ENCODE measurements at regions not wholly inside any gene's neighbourhood (a gene's known extent, or its start where the extent isn't known, plus 50 kb on each side); places are given as distances from the start of the nearest gene placed in this dataset.

- DNase-seq = no peak
These were observed 417.9 kb downstream of the IPMK start for GRCh38 chr10:57849691-57850357.

GRCh38 chr10:57846307-57847065 lies 421.2 kb downstream of the IPMK start:
- no peak for DNase-seq

GRCh38 chr10:57844387-57844998 lies 423.2 kb downstream of the IPMK start:
- no peak for DNase-seq

DNA sequence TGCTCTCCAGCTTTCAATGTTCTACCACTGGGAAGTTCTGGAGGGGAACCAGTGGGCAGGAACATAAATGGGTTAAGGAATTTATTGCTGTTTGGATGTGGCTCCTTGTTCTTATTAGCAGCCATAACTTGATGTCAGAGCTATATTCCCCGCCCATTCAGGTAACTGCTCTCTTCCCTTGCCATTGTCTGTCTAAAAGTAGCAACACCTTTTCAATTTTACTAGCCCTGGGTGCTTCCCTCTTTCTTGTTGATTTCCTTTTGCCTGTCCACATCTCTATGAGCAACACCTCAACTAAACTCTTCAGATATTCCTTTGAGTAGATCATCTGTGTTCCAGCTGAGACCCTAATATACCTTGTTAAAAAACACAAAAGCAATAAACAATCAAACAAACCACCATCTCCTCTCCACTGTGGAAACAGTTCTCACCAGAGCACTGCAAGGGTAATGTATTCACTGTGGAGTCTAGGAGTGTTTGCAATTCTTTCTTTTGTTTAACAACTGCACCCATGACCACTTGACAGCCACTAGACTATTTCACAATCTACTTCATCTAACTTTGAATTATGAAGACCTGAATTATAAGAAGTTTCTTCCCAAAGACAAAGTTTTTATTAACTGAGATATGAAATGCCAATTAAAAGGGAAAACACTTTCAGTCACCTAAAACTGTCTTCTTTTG lies 436.7 kb downstream of the IPMK start:
- peak; percentile 6 for DNase-seq

GRCh38 chr10:57825015-57825414 lies 442.7 kb downstream of the IPMK start:
- no peak for DNase-seq

DNA sequence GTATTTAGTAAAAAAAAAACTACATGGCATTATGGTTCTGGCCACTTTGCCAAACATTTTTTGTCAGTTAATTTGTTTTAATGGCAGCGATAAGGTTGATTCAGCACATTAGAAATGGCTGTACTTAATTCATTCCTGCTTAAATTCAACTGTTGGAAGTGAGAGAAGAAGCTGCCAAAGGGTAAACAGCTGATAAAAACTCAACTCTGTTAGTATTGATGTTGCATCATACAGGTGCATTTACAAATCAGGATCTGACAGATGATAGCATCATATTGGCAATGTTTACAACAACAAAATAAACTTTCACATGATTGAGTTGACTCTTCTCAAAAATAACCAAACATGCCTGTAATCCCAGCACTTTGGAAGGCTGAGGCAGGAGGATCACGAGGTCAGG lies 444.3 kb downstream of the IPMK start:
- no peak for DNase-seq

- DNase-seq = no peak
These were observed 444.7 kb downstream of the IPMK start for GRCh38 chr10:57822965-57823364.

DNA sequence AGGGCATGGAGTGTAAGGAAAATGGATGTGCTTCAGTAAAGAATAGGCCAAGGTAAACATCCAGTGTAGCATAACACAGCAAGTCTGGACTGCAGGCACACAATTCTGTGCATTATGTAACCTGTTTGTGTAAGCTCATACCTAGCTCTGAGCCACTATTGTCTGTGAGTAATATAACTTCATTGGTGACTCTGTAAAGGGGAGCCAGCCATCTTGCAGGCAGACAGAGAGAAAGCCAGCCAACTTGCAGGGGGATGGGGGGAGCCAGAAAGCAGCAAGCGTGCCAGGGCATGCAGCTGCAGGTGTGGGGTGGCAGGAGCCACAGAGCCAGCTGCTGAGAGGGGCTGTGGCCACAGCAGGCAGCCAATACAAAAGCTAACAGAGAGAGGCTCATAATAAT lies 449.2 kb downstream of the IPMK start:
- DNase-seq = peak; percentile 37

- DNase-seq = no peak
These were observed 450.0 kb downstream of the IPMK start for GRCh38 chr10:57817741-57818140.

DNA sequence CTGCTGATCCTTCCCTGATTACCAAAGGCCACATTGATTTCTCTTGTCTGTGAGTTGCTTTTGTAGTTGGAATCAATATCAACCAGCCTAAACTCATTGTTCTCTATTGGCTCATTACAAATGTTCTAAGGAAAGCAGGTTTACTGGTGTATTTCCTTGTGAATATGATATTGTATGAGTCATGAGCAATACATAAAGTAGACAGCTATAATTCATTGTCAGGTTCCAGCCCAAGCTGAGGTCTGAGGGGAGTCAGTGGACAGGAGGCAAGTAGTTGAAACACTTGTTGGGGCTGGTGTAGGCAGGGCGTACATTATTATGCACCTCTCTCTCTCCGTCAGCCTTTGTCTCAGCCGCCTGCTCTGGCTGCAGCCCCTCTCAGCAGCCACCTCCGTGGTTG lies 451.7 kb downstream of the IPMK start:
- no peak for DNase-seq

DNA sequence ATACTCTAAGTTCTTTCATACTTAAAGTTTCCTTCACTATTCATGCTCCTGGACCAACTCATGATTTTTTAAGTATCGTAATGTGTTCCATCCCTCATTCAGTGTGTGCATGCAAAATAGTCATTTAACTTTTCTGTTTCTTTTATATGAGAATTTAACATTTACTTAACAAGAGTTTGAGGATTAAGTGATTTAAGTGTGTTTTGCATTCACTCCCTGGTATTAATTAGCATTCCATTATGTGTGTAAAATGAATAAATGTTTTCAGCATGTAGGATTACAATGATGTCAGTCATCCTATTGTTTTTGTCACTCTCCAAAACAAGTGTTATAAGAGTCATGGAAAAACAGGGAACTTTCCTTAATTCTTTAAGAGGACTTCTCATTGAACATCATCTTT lies 457.7 kb downstream of the IPMK start:
- no peak for DNase-seq

DNA sequence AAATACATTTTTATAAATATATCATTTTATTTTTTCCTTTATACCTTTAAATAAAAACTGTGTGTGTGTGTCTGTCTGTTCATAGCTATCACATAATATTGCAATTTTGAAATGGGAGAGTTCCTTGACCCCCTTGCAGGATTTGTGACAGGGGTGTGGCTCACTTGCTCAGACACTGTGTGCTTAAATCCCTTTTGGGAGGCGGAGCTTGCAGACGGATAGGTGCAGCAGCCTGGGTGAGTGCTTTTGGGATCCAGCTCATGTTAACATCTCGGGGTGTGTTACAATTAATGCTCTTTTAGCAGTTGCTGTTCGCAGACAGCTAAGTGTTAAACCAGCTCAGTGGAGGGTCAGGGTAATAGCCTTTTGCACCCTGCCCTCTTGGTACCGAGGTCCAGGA lies 459.8 kb downstream of the IPMK start:
- DNase-seq = no peak

- DNase-seq = no peak
These were observed 461.0 kb downstream of the IPMK start for GRCh38 chr10:57806675-57807074.

- no peak for DNase-seq
These were observed 468.1 kb downstream of the IPMK start for GRCh38 chr10:57799625-57800024.

- DNase-seq = no peak
These were observed 468.9 kb downstream of the IPMK start for GRCh38 chr10:57798830-57799229.

GRCh38 chr10:57791546-57791945 lies 476.1 kb downstream of the IPMK start:
- no peak for DNase-seq

DNA sequence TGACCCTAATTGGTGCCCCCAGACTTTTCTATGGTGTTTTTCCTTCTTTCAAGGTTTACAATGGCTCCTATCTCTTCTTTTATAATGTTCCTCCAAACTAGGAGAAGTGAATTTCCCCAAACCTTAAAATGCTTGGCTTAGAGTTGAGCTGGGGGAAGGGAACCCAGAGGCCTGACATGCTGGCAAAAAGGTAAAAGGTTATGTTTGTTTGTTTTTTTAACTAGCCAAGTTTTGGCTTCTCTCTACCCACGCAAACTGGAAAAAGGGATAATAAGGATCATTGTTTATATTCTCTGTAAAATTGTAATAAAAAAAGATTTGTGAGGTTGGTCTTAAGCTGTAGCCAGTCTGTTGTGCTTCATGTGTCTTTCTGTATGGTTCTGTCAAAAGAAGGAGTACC lies 477.0 kb downstream of the IPMK start:
- DNase-seq = no peak

- no peak for DNase-seq
These were observed 479.6 kb downstream of the IPMK start for GRCh38 chr10:57788117-57788516.

DNA sequence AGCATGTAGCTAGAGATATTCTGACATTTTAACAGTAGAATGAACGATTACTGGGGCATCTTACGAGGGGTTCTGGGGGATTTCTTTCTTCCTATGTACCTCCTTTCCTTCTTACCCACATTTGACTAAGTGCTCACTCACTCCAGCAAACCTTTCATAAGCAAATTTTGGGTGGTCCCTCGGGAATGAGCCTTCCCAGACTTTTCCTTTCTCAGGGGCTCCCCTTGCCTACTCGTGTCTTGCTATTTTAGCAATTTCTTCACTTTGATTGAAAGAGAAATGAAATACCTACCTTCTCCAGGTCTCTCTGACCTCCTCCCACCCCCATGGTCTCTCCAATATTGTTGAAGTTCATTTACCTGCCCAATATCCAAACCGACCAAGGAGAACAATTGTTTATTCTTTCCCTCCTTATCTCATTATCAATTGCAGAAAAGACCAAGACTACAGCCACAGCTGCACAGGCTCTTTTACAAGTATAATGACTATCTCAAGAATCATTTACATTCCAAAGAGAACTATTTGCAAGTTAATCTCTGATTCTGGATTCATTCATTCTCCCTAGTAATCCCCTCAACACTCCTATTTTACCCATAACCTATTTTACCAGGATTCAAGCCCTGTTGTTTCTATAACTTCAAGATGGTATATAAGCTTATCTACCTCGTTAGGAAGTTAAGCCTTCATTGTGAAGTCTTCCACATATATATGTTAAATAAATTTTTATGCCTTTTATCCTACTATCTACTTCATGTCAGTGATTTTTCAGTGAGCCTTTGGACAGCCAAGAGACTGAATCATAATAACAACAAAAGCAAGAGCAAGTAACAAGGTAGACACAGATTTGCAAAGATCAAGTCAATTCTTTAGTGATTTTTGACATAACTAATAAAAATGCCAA lies 480.6 kb downstream of the IPMK start:
- no peak for DNase-seq

DNA sequence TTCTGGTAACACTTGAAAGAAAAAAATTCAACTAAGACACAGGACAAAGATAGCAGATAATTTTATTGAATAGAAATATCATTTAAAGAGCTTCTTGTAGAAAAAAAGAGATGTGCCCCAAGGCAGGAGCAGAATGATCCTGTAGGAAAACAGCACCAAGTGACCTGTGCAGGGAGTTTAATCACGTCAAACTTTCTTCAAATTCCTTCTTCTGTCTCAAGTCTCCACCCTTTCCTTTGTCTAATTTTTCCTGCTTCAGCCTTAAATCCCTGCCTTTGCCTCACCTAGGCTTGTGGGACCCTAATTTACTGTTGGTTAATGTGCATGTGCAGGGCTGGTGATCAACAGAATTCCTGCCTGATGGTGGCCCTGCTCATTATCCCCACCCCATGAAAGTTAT lies 481.4 kb downstream of the IPMK start:
- DNase-seq = no peak

GRCh38 chr10:57785546-57785945 lies 482.1 kb downstream of the IPMK start:
- no peak for DNase-seq

- no peak for DNase-seq
These were observed 482.6 kb downstream of the IPMK start for GRCh38 chr10:57785068-57785467.
